Endometrium (tissue), 2 donors: ENCODE measurements at regions not wholly inside any gene's neighbourhood (a gene's known extent, or its start where the extent isn't known, plus 50 kb on each side); places are given as distances from the start of the nearest gene placed in this dataset.

Experiments used
- FAIRE-seq: peaks from 2 replicates; lab custom pipeline; 2012; peaks lifted over from hg19 to GRCh38; lab: Jason Lieb, UNC
- donor health status: control.
- donor health status: control.

DNA sequence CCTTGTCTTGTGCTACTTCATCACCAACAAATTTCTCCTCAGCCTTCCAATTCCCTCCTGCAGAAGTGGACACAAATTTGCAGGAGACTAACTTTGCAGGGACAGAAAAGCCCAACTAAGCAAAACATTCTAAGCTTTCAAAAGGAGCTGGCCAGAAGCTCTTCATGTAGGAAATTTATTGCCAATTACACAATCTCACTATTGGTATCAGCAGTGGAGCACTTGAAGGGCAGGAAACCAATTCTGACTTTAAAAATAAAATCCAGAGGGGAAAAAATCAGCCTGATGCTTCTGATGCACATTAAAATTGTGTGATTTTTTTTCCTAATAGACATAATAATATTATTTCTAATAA, 193.3 kb downstream of the LY86 start:
- FAIRE-seq = no peak

DNA sequence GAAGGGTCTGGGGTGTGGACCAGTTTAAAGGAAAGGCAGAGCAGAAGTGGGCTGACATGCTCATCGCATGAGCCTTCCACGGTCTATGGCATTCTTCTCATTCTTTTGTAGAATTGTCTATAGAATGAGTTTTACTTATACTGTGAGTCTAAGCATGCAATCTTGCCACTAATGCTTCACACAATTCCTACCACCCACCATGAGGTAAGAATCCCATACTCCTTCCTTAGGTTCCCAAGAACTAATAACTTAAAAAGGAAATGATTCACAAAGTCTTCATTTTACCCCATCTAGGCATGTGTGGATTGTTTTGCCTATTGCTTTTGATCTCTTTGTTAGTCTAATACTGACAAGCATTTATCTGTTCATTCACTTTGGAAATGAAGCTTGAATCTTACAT, 195.2 kb downstream of the LY86 start:
- no peak for FAIRE-seq

DNA sequence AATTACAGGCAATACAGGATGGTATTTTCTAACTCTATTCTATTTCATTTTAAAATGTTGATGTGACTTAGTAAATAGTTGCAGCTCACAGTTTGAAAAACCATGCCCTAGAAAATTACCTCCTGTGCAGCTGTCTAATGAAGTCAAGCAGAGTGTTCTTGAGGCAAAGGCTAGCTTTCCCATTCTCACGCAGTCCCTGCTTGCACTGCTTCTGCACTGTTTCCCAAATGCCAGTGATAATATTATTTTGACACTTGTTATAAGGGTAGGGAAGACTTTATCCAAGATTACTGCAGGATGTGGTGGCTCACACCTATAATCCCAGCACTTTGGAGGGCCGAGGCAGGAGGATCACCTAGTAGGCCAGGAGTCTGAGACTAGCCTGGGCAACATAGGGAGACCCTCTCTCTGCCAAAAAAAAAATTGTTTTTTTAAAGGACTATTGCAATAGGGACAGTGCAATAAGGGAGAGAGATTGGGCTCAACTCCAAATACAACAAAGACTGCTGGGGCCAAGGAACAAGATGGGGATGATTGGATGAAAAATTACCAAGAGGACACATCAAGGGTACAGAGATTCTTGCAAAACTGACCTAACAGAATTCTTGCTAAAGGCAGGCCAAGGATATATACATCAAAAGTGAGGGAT, 196.1 kb downstream of the LY86 start:
- no peak for FAIRE-seq

DNA sequence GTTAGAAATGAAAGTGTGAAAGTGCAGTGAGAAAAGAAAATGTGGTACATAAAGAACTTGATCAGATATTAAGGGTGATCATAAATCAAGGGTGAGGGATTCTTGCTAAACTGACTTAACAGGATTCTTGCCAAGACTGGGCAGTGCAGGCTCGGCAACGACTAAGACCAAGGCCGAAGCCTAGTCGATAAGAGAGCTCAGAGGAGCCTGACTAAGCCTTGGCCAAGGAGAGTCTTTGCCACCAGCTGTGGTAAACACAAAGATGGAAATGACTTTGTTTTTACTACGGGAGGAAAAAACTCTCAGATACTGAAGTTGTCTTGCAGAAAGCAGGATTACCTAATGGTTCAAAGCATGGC, 196.6 kb downstream of the LY86 start:
- FAIRE-seq = no peak

DNA sequence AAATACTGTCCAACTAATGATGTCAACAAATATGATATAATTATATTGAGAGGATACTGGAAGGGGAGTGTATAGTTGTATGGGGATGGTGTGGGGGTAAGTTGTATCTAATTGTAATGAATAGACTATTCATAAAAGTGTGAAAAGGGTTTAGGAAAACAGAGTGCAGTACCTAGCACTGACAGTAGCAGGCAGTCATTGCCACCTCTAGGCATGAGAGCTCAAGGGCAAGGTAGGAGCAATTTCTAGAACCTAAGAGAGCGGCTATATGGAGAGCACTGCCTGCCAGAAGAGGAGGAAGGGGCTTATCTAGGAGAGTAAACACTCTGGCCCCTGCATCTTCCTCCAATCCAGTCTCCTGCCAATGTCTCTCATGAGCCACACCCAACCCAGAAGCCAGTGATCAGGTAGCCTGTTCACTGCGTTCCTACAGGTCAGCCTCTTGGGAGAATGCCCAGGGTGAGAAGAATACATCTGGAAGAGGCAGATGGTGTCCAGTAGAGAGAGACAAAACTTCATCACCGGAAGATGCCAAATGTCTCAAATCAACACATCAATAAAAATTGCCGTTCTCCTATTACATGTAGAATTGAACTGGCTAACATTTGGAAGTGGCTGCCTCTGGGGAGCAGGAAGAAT, 200.0 kb downstream of the LY86 start:
- no peak for FAIRE-seq

DNA sequence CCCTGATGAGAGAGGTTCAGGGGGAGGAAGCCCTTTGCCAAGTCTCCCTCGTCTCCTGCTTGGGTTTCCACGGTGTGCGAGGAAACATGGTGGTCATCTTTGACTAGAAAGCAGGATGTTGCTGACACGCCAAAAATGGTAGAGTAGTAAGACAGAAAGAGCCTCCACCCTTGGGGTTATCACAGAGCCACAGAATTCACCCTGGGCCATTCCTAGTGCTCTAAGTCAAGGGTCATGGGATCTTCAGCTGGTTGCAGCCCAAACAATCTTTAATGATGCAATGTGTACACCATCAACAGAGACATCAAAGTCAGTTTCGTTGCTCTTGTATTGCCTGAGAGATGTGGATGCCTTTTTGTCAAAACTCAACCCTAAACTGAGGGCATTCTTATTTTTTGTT, 201.9 kb downstream of the LY86 start:
- no peak for FAIRE-seq

DNA sequence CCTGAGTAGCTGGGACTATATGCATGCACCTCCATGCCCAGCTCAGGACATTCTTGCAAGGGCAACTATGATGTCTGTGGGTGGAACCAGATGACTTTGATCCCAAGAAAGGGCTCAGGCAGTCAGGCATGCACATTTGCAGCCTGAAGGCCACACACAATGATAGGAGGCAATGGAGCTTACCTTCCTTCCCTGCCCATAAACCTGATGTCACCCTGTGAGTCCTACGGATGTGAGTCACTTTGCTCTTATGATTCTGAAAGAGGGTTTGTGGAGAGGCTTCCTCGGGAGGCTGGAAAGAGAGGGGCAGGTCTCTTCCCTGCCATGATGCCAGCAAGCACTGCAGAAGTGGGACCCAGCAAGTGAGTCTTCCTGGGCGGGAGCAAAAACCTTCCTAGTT, 202.4 kb downstream of the LY86 start:
- FAIRE-seq = no peak

DNA sequence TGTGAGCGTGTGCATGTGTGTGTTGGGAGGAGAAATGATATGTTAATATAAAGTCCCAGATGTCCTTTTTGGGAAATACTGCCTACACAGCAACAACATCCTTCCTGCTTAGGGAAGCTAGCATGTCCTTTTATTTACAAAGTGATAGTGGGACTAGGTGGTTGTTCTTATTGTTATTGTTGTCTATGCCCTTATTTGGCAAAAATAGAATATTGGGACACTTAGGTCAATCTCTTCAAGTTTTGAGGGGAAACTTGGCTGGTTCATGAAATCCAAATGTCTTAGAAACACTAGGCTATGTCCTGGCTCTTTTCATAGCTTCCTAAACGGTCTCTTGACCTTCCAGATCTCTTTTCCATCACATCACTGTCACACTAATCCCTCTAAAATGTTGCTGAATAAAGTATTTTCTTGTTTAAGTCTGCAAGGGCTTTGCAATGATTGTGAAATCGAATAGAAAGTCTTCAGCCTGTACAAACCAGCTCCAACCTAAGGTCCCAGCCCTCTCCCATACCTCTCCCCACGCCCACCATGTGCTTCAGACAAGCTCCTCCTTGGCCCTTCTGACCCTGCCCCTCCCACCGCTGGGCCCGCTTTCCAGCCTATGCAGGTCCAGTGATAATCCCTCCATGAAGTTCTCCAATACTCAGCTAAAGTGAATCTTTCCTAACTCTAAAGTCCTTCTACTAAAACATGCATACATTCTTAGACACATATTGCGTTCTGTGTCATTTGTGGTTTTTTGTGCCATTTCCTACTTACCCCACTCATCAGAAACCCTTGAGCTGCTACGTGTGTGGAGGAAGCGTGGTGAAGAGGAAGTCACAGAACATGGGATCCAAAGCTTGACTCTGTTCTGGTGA, 205.1 kb downstream of the LY86 start:
- FAIRE-seq = no peak

DNA sequence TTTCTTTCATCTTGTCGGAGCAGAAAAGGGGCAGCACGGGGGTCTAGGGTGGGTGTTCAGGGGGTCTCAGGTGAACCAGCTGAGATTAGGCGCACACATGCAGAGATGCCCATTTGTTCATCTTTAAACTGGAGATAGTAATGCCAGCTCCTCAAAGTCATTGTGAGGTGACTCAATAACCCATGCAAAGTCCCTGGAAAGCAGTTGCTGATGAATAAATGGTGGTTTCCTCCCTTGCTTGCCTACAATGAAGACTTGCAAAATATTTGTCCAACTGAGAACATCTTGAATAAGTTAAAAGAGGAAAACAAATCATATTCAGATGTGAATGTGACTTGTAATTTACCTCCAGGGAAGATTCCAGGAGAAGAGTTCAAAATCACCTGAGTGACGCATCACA, 206.9 kb downstream of the LY86 start:
- FAIRE-seq = no peak

DNA sequence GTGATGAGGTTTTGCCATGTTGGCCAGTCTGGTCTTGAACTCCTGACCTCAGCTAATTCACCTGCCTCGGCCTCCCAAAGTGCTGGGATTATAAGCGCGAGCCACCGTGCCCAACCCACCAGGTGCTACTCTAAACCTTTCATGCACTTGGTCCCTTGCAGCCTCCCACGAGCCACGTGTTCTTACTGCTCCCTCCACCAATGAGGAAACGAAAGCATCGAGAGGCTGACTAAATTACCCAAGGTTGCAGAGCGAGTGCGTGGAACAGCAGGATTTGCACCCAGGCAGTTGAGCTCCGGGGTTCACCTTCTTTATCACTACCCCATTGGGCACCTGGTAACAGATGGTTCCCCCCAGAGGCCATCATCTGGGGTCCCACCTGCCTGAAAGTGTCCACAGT, 208.3 kb downstream of the LY86 start:
- no peak for FAIRE-seq

DNA sequence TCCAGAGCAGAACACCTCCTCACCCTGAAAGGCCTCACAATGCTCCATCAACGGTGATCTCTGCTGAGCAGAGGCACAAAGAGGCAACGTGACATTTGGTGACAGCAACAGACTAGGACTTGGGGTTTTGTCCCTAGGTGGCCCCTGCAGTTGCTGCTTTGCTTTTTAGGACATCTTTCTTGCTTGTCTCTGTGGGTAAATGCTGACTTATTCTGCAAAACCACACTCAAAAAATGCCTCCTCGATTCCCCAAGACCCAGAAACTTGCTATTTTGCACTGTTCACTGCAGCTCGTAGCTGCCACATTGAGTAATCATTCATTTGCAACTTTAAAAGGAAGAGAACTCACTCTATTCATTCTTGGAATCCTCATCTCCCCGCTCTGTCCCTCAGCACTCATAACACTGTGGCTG, 209.9 kb downstream of the LY86 start:
- no peak for FAIRE-seq

DNA sequence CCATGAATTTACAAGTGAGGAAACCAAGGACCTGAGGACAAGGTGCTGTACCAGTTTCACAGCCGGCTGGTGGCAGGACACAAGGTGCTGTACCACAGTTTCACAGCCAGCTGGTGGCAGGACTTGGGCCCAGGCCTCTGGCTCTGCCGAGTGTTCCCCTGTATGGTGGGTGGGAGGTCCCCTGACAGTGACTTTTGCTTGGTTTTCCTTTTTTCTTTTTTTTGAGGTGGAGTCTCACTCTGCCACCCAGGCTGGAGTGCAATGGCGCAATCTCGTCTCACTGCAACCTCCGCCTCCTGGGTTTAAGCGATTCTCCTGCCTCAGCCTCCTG, 212.4 kb downstream of the LY86 start:
- no peak for FAIRE-seq

DNA sequence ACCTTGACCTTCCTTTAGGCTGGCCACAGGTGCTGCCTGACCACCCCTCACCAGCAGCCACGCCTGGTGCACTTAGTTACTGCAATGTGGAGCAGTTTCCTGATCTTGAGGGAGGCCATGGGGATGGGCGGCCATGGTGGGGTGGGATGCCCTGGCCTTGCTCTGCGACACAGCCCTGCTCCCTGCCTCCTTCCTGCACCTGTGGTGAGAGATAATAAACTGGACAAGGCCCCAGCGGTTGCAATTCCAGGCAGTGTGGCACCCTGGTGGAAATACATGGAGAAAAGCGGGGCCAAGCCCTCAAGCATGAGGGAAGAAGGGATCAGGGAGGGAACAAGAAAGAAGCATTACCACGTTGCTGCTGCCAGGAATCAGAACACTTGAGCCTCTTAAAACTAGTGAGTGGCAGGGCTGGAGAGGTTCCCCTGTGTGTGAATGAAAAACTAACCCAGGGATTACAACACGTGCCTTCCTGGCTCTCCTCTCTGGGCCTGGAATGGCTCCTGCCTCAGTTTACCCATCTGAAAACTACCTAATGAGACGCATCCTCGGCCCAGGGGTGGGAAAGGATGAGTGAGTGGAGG, 213.2 kb downstream of the LY86 start:
- no peak for FAIRE-seq

DNA sequence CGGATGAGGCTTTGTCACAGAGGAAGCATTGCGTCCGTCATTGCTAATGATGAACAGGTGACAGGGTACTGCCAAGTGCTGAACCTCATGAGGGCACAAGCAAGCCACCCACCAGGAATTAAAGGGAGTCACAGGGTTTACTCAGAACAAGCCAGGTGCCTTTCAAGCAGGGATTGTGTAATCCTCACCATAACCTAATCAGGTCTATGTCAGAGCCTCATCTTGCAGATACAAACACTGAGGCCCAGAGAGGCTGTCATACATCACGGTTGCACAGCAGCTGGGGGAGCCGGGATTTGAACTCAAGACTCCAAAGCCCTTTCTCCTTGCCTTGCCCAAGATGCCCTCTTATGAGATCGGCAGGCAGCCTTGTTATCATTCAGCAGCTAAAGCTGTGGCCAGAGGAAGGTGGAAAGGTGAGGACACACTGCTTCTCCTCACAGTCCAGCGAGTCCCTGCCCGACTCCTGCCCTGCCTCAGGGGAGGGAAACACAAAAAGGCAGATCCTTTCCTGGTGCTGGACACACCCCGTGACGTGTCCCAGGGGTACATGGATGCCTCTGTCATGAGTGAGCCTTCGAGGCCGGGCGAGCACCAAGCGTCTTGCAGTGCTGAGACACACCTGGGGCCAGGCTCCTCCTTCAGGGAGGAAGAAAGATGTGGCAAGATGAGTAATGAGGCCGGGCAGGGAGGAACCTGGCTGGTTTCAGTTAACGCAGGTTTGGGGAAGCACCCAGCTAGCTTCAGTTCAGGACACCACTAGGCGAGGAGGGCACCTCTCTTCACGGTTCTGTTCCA, 214.9 kb downstream of the LY86 start:
- FAIRE-seq = no peak

DNA sequence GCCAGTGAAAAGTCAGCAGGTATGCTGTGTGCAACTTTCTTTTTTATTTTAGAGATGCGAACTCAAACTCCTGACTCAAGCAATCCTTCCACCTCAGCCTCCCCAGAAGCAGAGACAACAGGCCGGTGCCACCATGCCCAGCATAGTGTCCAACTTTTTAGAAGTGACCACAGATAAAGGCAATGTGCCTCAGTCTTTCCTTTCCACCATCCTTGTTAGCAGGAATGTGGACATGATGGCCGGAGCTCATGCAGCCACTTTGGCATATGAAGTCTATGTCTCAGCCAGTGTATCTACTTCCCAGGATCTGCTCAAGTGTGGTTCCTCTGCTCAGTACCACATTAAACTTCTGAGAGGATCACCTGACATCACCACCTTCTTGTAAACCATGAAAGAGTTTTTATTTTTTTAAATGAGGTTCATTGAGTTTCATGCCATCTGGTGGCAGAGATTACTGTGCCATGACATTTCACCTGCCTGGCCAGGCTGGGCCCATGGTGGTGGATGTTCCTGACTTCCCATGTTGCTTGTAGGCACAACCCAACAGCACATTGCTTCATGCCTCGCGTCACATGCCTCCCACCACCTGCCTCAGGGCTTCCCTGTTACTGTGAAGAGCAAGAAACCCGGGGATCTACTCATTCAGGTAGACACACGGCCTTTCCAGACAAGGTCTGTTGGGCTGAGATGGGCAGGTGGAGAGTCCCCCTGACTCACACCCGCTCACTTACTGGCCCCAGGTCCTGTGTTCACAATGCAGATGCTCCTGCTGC, 216.5 kb downstream of the LY86 start:
- FAIRE-seq = no peak

DNA sequence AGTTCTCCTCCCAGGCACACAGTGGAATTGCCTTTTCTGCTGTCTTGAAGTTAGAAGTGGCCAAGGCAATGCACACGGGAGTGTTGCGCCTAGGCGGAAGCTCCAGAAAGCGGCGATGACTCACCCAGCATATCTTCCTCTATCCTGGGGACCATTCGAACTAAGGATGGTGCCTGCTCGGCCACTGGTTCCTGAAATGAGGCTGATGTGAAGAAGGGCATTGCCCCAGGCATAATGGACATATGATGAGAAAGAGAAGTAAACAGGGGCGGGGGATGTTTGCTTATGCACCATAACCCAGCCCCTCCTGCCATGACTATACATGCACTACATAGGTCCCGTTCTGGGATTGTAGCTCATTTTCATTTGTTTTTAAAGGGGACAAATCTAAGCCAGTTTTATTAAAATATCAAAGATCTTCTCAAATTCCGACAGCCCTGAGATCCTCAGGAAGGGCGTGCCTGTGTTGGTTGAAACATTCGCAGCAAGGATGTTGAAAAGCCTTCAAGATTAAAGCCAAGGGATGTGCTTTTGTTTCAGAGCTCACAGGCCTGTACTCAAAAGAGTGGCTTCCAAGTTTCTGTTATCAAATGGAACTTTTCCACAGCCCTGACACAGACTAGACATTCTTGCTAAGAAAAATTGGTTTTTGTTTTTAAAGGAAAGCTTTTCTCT, 218.5 kb downstream of the LY86 start:
- FAIRE-seq = no peak

DNA sequence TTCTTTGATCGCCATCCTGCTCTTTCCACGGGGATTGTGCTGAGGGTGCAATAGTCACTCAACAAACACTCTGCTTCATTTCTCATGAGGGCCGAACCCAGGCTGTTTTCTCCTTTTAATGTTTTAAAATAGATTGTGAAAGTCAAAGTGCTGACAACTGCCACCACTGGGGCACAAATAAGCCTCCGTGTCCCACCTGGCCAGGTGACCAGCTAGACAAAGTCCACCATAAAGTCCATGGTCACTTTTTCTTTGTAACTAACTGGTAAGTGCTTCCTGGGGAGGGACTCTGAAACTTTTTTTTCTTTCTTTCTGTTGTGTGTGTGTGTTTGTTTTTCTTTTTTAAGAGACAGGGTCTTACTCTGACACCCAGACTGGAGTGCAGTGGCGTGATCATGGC, 219.8 kb downstream of the LY86 start:
- FAIRE-seq = no peak

DNA sequence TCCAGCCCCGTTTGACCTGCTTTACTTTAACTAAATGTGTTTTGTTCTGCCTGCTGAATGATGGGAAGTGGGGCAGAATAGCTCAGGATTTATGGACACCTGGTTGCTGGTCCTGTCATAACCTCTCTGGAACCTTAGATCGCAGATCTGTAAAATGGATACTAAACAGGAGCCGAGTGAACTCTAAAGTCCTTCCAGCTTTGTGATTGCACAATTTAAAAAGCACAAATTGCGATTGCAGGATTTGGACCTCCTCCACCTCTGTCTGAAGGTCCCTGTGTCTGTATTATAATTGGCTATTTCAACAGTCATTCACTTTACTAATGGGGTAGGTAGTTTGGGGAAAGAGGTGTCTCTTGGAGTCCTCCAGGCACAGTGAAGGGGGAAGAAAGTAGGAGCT, 220.4 kb downstream of the LY86 start:
- no peak for FAIRE-seq

DNA sequence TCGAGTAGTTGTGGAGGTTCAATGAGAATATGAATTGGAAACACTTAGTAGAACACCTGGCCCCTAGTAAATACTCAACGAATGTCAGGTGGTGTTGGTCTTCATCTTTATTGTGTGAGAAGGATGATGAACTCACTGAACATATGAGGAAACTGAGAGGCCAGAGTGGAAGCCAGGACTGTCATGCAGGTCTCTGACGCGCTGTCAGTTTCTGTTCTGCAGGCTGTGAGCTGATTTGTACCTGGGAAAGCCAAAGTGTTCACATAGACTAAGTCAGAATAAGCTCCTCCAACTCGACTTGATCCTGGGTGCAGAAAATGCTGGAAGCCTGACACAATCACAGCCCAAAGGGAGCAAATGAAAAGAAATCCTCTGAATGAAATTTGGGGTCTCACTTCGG, 222.2 kb downstream of the LY86 start:
- FAIRE-seq = no peak

DNA sequence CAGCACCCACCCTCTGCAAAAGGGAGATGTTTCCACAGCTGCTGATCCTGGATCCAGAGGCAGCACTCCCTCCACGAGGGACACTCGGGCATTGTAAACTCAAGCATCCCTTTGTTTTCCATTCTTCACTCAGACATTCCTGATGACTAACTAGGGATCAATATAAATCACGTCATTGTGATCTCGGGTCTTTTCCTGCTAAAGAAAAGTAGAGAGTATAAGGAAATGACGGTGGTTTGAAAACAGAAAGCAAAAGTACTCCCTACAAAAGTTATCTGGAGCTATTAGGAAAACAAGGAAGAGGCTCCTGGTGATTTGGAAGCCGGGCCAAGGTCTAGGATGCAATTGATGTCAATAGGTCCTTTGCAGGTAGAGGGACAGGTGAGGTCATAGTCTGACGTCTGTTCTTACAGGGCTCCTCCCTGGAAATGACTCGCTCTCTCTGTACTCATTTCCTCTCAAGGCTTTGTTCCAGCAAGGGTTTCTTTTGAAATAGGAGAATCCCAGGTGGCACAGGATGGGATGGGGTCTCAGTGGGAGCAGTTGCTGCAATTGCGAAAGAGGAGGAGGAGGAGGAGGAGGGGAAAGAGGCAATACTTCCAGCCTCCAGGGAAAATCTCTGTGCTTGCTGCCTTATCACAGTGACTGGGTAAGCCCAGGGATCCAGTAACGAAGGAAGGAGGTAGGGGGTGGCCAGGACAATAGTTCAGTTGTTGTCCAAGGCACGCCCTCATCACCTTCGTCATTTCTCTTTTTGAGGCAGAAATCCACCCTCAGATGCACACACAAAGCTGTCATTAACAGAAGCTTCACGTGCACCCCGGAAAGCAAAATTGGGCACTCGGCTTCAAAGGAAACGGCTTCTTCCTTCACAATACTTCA, 222.8 kb downstream of the LY86 start:
- no peak for FAIRE-seq
